ENCODE measurements at regions not wholly inside any gene's neighbourhood (a gene's known extent, or its start where the extent isn't known, plus 50 kb on each side); places are given as distances from the start of the nearest gene placed in this dataset.

DNA sequence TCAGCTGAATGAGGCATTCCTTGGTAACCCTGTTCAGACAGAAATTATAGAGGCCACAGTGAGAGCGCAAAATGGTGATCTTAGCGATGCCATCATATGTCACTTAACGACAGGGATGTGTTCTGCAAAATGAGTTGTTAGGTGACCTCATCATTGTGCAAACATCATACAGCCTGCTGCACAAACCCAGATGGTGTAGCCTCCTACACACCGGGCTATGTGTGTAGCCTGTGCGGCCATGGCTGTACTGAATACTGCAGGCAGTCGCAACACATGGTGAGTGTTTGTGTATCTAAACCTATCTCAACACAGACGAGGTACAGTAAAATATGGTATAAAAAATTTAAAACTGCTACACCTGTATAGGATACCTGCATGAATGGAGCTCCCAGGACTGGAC, 234.1 kb upstream of the PMEPA1 start:
- no peak for DNase-seq (ENCODE audit: low spot score)

GRCh38 chr20:57943291-57943690, 233.5 kb upstream of the PMEPA1 start:
- DNase-seq (ENCODE audit: low spot score), result no peak

- DNase-seq (ENCODE audit: low spot score), result no peak
These were observed 232.0 kb upstream of the PMEPA1 start for GRCh38 chr20:57941604-57942381.

DNA sequence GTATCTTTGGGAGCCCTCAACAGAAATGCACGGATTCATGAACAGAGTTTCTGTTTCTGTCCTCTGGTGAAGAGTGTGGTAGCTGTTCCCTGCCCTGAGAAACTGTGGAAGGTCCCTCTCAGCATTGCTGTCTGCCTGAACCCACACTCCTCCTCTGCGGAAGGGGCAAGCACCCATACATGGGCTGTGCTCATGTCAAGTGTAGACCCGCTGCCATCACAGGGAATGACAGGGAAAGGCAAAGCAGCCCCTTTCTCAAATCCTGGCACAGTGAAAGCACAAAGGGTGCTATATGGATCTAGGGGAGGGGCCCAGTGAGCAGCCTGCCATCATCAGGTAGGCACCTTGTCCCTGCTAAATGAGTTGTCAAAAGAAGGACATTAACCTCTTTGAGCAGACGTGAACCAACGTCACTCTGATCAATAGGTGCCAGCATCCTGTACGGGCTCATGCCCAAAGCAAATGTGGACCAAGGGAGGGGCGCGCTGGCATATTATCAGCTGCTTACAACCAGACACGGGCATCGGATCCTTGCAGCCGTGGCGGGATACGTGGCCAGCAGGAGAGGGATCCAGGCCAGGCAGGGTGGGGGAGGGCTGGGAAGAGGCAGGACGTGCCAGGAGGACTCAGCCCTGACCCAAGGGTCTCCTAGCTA, 231.2 kb upstream of the PMEPA1 start:
- no peak for DNase-seq (ENCODE audit: low spot score)

GRCh38 chr20:57940376-57940775, 230.6 kb upstream of the PMEPA1 start:
- DNase-seq (ENCODE audit: low spot score), result no peak

- no peak for DNase-seq (ENCODE audit: low spot score)
These were observed 229.7 kb upstream of the PMEPA1 start for GRCh38 chr20:57939499-57939898.

- no peak for DNase-seq (ENCODE audit: low spot score)
These were observed 228.6 kb upstream of the PMEPA1 start for GRCh38 chr20:57938158-57939108.

DNA sequence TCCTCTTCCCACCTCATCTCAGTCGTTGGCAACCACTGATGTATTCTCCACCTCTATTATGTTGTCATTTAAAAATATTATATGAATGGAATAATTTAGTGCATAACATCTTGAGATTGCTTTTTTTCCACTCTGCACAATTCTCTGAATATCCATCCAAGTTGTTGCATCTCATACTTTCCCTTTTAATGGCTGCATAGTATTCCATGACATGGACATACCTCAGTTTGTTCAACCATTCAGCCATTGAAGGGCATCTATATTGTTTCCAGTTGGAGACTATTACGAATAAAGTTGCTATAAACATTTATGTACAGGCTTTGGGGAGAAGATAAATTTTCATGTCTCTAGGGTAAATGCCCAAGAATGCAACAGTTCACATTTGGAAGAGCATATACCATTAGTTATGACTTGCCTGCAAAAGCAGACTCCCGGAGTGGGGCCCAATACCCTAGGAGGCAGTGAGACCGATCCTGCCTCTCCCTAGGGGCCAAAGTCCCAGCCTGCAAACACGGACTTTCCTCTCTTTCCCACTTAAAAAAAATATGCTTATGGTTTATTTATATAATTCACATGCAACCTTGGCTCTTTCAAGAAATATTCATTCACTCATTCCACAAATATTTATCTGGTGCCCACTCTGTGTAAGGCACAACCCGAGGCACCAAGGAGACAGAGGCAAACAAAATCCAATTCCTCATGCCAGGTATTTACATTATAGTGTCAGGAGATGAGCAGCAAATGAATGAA, 227.0 kb upstream of the PMEPA1 start:
- DNase-seq (ENCODE audit: low spot score), result no peak

DNA sequence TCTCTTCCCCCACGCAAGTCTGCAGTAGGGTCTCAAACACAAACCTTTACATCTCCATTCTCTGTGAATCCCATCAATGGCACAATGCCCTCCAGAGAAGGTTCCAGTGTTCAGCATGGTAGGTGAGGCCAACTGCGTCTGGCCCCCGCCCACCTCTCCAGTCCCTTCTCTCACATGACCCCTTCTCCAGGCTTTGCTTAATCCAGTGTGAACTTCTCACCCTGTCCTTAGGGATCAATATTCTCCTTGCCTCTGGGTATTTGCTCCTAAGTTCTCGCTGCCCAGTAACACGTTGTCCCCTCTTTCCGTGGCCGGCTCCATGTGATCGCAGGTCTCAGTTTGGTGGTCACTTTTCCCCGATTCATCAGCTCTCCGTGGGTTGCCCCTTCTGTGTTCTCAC, 225.1 kb upstream of the PMEPA1 start:
- no peak for DNase-seq (ENCODE audit: low spot score)

DNA sequence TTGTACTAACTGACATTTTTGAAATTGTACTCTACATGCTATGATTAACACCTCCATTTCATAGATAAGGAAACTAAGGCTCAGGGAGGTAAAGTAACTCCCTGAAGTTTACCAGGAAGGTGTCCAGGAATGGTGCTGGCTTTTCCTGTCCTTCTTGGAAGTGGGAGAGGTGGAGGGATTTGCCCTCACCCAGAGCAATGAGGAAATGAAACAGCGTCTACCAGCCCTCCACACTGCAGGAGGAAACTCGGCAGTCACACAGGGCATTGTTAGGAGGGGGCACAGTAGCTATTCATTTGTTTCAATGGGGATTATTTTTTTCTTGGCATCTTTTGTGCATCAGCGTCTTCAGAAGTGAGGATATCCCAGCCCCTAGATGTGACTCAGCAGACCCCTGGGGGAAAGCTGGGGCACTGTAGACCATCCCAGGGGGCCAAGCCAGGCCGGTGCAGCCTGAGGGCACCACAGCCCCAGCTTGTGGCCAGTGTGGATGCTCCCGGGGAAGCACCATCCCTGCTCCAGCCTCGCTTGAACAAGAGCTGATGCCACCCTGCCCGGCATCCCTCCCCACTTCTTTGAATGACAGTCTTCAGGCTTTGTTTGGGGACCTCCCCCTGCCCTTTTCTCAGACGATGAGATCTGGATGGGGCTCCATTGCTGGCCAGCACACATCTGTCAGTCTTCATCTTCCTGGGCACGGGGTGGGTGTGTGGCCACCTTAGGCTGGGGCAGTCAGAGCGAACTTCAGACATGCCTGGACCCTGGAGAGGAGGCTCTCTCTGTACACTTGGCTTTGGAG, 224.4 kb upstream of the PMEPA1 start:
- DNase-seq (ENCODE audit: low spot score), result no peak

GRCh38 chr20:57932227-57932864, 222.5 kb upstream of the PMEPA1 start:
- DNase-seq (ENCODE audit: low spot score), result no peak

- DNase-seq (ENCODE audit: low spot score), result no peak
These were observed 220.5 kb upstream of the PMEPA1 start for GRCh38 chr20:57930351-57930750.

GRCh38 chr20:57928181-57928967, 218.6 kb upstream of the PMEPA1 start:
- no peak for DNase-seq (ENCODE audit: low spot score)

DNA sequence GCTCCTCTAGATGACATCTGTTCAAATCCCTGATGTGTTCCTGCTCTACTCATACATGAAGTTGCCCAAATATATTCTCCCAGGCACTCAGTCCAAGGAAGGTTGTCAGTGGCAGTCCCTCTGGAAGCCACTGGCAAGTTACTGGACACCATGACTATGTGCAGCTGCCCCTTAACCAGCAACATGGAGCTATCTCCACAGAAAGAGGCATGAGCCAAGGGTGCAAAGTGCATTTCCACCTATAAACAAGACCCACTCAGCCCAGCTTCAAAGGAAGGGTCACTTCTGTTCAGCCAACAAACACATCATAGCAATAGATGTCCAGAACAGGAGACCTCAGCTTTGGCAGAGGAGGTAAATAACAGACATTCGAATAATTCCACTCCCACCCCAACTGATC, 217.6 kb upstream of the PMEPA1 start:
- no peak for DNase-seq (ENCODE audit: low spot score)

DNA sequence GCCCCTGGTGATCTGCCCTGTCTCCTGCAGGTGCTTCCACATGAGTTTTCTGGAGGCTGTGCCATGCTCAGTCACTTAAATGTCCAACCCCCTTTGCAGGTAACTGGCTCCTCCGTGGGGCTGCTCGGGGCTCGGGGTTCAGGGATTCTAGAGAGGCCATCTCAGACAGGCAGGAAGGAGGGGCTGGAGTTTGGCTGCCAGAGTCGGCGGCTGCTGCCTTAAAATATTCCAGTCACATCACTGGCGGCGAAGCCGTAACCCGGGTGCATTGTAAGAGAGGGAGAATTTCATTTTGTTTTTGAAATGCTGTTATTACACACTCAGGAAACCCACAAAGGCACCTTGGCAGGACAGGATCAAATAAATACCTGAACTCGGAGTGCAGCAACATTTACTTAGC, 212.9 kb upstream of the PMEPA1 start:
- DNase-seq (ENCODE audit: low spot score), result no peak

DNA sequence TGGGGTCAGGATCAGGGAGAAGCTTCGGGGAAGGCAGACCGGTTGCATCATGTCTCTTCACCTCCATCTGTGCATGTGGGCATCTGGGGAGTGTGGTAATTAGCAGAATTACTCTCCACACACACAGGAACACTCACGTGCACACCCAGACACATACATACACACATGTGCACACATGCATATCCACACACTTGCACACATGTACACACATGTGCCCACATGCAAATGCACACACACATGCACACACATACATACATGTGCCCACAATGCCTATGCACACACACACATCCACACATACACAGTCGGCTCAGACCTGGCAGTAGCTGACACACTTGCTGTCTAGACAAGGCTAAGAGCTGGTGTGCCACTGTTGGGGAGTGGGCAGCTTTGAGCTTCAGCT, 212.3 kb upstream of the PMEPA1 start:
- DNase-seq (ENCODE audit: low spot score), result no peak

DNA sequence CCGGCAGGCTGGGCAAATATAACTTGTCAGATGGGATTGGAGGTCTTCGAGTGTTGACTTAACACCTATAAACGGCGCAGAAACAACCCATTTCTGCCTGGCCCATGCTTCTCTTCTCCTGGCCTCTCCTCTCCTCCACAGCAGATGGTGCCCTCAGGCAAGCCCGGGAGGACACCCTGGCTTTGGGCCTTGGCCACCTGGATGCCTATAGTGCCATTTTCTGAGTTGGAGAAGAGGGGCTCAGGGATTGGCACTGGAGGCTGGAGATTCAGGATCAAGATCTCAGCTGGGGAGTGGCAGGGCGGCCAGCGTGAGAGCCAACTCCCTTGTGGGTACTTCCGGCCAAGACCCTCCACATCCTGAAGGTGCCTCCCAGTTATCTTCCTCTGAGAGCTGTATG, 211.9 kb upstream of the PMEPA1 start:
- no peak for DNase-seq (ENCODE audit: low spot score)

- no peak for DNase-seq (ENCODE audit: low spot score)
These were observed 211.2 kb upstream of the PMEPA1 start for GRCh38 chr20:57920971-57921370.

GRCh38 chr20:57919049-57919448, 209.2 kb upstream of the PMEPA1 start:
- no peak for DNase-seq (ENCODE audit: low spot score)

- DNase-seq (ENCODE audit: low spot score), result no peak
These were observed 208.7 kb upstream of the PMEPA1 start for GRCh38 chr20:57918551-57918950.
